HG03196 (cell line): ENCODE measurements at regions not wholly inside any gene's neighbourhood (a gene's known extent, or its start where the extent isn't known, plus 50 kb on each side); places are given as distances from the start of the nearest gene placed in this dataset.
"Not testable (repeated sequence)": the region's sequence is repeated elsewhere in the genome, so short reads cannot be mapped to it uniquely, and the experiment has no call there.

Source experiments
- ATAC-seq: cut with Tn5 transposase; IDR thresholded peaks from one replicate; pipeline ENCODE4 v1.9.1; 2021; ENCODE audit not compliant: unreplicated experiment

DNA sequence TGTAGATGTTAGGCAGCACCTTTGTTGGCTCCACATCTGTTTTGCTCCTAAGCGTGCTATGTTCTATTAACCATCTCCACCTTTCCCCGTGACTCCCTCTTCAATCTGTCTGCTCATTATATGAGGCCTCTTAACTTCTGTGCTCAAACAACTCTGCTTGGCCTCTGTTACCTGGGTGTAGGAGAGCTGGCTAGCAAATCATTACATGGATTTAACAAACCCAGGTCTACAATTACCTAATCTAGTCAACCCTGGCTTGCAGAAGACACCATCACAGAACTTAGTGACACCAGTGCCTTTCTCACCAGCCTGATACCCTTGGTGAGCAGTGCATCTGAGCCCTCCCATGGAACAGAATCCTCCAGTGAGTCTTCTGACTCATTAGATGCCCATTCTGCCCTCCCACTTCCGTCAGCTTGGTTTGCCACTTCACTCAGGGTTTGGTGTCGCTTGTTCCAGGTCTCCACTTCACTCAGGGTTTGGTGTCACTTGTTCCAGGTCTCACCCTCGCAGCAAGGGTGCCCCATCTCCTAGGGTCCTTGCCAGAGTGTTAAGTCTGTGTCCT, 92.0 kb upstream of the KIF26B start:
- no peak for ATAC-seq

DNA sequence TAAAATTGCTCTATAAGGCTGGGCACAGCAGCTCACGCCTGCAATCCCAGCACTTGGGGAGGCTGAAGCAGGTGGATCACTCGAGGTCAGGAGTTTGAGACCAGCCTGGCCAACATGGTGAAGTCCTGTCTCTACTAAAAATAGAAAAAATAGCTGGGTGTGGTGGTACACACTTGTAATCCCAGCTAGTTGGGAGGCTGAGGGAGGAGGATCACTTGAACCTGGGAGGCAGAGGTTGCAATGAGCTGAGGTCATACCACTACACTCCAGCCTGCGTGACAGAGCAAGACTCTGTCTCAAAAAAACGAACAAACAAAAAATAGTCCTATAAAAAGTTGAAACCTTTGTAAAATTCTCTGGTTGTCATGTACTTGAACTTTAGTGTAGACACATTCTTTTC, 93.0 kb upstream of the KIF26B start:
- ATAC-seq, result not testable (repeated sequence)

DNA sequence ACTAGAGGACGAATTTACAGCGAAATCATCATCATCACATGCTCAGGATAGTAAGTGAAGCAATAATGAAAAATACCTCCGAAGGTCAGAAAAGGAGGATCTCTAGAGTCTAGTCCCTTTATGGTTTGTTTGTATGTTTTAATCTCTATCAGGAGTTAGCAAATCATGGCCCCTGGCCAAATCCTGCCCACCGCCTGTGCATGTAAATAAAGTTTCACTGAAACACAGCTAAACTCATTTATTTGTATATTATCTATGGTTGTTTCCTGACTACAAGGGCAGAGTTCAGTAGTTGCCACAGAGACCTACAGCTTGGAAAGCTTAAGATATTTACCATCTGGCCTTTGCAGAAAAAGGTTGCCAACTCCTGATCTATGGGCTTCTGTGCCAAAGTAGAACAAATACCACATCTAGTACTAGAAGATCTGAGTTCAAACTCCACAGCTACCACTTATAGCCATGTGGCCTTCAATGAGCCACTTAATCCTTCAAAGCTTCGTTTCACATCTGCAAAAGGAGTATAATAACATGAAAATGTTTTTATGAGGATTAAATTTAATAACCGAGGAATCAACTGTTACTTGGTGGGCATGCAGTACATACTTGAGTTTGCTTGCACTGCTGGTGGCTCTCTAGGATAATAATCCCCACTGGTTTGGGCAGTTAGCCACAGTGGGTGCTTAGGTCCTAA, 94.0 kb upstream of the KIF26B start:
- ATAC-seq, result no peak

DNA sequence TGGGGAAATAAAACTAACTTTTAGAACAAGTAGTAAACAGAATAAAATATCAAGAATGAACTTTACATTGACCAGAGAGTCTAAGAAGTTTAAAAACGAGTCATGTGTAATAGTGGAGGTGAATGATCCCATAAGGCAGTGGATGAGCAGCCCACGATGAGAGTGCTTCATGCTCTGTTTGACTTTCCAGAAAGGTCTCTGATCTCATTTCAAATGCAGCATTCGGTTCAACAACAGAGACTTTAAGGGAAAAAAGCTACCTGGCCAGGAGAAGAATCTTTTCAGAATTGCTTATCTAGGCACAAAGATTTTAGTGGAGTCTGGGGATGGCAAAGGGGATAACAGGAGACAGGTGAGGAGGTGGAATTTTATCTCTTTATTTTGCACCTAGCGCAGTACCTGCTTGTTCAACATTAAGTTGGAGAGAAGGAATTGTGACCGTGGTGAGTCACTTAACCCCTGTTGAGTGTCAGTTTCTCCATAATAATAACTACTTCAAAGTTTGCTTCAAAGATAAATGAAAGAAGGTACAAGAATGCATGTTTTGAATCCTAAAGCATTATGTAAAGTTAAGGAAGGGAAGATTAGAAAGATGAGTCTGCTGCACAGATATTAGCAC, 94.9 kb upstream of the KIF26B start:
- no peak for ATAC-seq

DNA sequence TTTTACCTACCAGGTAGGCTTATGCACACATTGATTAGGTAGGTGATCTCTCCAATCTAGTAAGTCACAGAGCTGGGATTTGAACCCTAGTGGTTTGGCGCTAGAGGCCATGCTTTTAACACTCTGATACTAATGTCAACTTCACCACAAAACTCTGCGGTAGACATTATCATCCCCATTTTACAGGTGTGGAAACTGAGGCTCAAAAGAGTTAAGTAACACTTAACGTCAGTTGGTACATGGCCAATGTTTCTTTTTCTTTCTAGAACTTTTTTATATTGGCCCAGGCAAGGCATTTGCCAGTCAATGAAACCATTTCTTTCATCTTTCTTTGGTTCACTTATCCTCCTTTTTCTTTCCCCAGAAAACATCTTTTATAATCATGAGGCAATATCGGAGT, 95.9 kb upstream of the KIF26B start:
- no peak for ATAC-seq

DNA sequence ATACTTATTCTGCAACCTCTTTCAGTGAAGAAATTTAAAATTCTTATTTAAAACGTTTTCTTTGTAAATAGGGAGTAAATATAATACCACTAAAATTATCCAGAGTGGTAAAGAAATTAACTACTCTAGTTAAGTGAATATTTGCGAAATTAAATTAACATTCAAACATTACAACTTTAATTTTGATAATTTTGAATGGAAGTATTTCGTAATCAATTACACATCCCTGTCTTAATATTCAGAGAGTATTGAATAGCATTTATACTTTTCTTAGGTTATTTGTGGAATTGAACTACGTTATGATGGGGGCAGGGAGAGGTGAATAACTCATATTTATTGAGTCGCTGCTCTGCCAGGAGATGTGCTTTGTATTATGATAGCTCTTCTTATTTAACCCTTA, 96.3 kb upstream of the KIF26B start:
- ATAC-seq, result no peak

DNA sequence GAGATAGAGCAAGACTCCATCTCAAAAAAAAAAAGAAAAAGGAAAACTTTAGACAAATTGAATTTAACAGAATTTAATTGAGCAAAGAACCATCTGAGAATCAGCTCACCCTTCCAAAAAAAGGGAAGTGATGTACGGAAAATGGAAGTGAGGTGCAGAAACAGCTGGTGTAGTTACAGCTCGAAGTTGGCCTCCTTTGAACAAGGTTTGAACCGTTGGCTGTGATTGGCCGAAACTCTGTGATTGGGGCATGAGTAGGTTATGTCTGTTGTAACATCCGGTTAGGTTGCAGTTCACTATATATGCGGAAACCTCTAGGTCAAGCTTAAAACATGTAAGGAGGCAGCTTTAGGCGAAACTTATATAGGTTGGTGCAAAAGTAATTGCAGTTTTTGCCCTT, 97.9 kb upstream of the KIF26B start:
- ATAC-seq, result no peak

DNA sequence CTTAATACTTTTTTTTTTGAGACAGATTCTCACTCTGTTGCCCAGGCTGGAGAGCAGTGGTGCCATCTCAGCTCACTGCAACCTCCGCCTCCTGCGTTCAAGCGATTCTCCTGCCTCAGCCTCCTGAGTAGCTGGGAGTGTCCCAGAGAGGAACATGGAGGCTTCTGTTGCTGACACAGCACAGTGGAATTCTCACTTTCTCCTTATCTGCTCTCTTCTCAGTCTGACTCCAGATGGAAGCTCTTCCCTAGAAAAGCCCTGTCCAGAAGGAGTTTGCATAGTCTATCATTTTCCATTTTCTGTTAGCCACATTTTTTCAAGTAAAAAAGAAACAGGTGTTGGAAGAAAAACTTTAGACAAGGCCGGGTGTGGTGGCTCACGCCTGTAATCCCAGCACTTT, 98.5 kb upstream of the KIF26B start:
- ATAC-seq, result not testable (repeated sequence)

DNA sequence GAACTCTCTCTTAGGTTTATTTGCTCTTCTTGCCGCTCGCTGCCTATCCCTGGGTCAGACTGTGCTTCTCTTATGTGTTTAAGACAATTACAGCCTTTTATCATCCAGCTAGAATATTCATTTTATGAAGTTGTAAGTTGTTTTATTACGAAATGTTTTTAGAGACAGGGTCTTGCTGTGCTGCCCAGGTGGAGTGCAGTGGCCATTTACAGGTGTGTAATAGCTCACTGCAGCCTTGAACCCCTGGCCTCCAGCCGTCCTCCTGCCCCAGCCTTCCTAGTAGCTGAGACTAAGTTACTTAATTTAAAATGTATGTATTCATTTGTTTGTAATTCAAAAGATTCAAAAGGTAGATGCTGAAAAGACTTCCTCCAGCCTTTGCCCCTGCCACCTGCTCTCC, 99.0 kb upstream of the KIF26B start:
- no peak for ATAC-seq

DNA sequence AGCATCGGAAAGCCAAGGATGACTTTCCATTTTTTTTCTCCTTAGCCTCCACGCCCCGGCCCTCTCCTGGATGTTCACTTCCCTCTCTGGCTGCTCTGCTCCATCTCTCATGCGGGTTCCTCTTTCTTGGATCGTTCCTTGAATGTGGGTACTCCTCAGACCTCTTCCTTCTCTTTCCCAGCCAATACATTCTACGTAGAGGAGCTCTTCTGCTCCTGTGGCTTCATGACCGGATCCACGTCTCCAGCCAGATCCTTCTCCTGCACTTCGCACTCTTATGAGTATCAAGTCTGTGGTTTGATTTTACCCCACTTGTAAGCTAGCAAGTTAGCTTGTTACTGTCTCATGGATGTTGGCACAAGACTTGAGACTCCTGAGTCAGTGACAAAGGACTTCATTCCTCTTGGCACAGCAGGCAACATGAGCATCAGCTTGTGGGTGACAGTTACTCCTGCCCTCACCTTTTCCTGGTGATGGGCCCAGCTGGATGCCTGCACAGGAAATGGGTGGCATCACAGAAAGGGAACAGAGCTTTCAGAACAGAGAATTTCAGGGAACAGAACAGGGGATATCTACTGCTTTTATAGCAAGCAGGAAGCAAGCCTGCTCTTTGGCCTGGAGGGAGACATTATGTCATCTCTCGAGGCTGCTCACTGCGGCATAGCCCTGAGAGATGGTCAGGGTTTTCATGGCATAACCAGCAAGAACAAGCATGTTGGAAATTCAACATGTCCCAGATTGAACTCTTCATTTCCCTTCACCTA, 100.1 kb upstream of the KIF26B start:
- no peak for ATAC-seq

DNA sequence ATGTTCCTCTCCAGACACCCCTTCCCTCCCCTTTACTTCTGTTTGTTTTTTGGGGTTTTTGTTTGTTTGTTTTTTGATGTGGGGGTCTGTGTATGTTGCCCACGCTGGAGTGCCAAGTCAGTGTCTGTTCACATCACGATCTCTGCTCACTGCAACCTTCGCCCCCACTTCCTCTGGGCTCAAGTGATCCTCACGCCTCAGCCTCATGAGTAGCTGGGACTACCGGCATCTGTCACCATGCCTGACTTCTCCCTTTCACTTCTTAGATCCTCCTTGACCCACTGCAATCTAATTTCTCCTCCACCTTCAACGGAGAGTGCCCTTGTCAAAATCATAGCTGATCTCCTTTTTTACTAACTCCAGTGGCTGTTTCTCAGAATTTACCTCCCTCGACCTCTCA, 100.7 kb upstream of the KIF26B start:
- no peak for ATAC-seq

DNA sequence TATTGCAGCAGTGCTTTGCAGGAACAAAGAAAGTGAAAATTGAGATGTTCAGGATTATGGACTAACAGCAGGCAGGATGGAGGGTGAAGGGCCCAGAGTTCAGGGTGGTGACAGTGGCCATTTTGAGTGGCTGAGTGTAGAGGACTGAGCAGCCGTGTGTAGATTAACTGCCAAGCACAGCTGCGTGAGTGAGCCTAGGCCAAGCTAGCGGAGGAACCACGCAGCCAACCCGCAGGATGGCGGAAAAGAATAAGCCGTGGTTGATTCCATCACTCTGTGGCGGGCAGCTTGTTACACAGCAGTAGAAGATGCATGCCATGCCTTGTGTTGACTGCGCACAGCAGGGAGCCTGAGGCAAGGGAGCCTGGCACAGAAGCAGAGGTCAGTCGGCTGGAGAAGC, 102.5 kb upstream of the KIF26B start:
- no peak for ATAC-seq

DNA sequence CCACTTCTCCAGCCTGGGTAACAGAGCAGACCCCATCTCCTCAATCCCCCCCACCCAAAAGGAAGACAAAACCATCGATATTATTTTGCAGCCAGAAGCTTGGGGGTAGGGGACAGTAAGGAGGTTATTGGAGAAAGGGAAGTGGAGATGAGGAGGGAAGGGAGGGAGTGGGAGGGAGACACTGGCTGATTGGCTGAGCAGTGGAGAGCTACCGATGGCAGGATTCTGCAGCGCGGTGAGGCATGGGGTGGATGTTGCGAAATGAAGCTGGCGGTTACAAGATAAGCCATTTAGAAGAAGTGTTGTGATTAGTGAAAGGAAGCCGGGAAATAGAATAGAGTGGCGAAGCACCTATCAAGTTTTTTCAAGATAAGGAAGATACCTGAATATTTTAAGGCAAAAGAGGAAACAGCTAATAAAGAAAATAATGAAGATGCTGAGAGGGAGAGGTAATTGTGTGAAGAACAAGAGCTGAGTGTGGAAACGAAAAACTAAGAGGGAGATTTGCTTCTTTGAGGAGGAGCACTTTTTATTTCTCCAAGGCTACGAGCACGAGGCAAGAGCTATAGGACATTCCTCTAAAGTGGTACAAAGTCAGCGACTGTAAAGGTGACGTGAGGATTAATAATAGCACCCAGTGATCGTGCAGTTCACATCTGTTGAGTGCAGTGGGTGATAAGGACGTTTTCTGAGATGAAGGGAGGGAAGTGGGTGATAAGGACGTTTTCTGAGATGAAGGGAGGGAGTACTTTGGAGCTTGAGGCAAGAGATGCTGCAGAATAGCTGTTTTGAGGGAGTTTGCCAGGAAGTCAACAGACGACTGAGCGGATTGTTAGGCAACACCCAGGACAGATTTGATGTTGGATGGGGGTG, 103.2 kb upstream of the KIF26B start:
- no peak for ATAC-seq

DNA sequence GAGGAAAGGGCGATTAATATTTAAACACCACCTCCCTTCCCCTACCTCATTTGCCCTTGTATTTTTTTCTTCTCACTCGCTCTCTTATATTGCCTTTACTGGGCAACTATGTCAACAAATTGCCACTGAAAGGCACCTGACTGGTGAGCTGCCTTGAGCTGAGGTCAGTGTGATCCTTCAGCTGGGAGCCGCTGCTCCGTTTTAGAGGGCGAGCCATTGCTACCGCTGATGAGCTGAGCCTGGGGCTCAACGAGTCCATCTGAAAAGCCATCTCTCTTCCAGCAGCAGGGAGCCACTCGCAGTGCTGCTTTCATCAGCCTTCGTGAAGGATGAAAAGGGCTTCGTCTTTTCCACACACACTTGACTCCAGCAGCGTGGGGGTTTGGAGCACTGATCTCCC, 108.0 kb upstream of the KIF26B start:
- ATAC-seq, result no peak

DNA sequence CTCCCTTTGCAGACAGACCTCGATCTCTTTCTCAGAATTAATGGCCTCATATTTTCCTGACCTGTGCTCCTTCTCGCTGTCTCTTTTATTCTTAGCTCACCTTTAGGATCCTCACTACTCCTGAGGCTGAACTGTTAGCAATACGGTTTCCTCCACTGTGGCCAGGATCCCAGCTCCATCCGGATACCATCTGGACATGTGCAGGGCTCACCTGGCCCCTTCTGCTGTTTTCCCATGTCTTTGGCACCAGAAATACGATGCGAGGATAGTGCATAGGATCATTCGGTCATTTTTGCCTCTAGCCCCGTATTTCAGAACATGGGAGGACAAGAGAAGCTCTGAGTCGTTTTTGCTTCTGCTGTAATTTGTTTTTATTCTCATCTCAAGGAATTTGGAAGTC, 108.5 kb upstream of the KIF26B start:
- ATAC-seq, result no peak

DNA sequence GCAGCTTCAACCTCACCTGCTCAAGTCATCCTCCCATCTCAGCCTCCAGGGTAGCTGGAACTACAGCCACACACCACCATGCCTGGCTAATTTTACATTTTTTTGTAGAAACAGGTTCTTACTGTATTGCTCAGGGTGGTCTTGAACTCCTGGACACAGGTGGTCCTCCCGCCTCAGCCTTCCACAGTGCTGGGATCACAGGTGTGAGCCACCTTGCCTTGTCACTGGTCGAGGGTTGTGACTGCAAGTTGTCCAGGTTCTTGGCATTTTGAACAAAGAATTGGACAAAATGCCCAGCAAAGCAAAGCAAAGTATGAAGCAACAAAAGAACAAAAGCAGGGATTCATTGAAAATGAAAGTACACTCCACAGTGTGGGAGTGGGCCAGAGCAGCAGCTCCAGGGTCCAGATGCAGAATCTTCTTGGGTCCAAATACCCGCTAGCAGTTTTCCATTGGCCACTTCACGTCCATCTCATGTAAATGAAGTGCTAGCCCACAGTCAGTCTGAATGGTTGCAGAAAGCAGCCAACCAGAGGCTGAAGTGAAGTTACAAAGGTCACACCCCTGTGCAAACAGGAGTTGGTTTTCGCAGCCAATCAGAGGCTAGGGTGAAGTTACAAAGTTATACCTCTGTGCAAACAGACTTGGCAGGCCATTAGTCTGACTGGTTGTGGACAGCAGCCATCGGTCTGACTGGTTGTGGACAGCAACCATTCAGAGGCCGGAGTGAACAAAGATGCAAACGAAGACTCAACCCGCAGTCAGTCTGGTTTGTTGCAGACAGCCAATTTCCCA, 109.5 kb upstream of the KIF26B start:
- no peak for ATAC-seq

DNA sequence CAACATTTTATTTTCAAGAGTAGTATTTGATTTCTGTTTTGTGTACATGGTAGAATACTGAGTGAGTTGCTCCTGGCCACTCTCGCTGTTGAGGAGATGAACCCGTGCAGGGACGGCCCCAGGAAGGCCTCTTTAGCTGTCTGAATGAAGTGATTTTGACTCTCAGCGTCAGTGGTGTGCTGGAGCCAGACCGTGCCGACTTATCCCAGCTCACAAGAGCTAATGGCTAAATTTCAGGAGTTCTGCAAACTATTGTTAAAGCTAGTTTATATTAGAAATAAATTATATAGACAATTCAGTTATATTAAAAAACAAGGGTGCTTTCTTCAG, 111.2 kb upstream of the KIF26B start:
- no peak for ATAC-seq

DNA sequence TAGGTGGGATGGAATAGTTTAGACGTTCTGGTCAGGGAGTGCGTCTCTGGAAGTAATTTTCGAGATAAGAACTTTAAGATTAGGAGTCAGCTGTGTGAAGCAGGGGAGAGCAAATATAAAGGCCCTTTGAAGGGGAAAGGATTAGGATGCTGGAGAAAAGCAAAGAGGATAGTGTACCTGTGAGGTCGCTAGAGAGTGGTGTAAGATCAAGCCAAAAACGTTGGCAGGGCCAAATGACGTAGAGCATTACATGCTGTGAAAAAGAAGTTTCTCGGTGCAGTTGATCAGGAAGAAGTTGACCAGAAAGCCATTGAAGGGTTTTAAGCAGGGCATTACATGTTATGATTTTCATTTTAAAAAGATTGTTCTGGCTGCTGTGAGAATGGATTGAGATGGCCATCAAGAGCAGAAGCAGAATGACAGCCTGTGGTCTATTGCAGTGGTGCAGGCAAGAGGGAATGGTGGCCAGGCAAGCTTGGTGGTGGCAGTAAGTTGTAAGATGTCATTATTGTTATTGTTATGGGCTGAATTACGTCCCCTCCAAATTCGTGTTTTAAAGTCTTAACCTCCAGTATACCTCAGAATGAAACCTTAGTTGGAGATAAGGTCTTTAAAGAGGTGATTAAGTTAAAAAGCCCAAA, 113.6 kb upstream of the KIF26B start:
- ATAC-seq, result no peak

DNA sequence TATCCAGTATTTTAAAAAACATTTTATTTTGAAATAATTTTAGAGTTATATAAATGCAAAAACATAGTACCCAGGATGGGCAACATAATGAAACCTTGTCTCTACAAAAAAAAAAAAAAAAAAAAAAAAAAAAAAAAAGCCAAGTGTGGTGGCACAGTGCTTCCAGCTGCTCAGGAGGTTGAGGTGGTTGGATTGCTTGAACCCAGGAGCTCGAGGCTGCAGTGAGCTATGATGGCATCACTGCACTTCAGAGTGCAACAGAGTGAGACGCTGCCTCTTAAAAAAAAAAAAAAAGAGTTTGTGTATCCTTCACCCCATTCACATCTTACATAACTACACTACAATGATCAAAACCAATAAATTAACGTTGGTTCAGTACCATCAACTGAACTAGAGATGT, 115.6 kb upstream of the KIF26B start:
- no peak for ATAC-seq

DNA sequence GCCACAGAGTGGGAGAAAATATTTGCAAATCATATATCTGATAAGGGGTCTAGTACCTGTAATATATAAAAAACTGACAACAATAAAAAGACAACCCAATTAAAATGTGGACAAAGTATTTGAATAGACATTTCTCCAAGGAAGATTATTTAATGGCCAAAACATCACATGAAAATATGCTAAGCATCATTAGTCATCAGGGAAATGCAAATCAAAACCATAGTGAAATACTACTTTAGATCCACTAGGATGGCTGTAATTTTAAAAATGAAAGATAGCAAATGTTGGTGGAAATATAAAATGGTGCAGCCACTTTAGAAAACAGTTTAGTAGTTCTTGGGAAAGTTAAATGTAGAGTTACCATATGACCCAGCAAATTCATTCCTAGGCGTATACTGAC, 118.7 kb upstream of the KIF26B start:
- no peak for ATAC-seq
